ENCODE measurements at regions not wholly inside any gene's neighbourhood (a gene's known extent, or its start where the extent isn't known, plus 50 kb on each side); places are given as distances from the start of the nearest gene placed in this dataset.

DNA sequence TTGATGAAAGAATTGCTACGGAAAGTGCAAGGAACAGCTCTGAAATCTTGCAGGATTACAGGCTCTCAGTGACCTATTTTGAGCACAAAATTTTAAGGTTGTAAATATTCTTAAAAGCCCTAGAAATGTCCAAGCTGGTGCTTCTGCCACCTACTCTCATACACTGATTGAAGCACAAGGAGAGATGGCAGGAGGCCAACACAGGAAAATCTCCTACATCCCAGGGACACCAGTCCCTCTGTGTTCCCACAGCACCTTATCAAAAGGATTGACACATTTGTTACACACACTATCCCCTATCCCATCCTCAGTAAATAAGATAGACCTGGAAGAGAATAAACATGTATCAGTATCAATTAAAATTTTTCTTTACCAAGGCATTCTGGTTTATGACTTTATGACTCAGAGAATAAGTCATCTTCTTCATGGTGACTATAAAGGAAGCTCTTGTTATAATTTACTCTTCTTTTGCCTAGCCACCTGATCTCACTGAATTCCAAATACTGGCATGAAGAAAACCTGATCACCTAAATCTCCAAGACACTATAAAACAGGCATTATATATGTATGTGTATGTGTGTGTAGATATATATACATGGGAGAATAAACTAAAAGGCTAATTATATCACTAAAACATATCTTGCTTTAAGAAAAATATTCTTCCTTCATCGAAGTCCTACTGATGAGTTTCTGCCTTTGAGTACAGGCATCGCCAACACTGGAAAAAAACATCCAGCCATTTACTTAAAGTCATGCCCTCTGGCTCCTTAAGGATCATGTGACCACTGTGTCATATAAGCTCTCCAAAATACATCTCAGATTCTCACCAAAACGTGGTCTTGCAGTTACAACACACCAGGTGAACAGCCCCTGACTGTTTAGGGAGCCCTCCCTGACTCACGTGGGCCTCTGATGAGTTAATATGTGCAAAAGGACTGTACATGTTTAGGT lies 208.1 kb upstream of the NR2F2 start:
- no peaks in the 10 kb centered on the region for H3K9me3 Mint-ChIP-seq
- no peak for DNase-seq (ENCODE audit: low spot score)
- no peaks in the 10 kb centered on the region for H3K36me3 Mint-ChIP-seq (ENCODE audit: low read depth)
- no peaks in the 10 kb centered on the region for H3K27me3 Mint-ChIP-seq (ENCODE audit: low read depth)
- no peak overlapping the region for H3K4me3 Mint-ChIP-seq
- no peaks in the 10 kb centered on the region for H3K4me1 Mint-ChIP-seq (ENCODE audit: low read depth)
- H3K27ac Mint-ChIP-seq, result no peak overlapping the region

DNA sequence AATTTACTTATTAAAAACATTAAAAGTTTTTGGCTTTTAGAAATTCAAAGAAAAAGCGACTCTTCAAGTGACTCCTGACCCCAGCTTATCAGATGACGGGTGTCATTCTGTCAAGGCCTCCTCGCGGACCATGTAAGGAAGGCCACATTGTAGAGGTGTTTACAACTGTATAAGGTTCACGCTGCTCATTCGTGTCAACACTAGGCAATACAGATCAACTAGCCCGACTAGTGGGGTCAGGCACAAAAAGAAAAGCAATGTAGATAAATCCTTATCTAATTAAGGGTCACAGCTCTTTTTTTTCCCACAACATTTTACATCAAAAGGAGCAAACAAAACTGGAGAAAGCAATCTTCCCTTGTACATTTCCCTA lies 207.5 kb upstream of the NR2F2 start:
- no peak for DNase-seq (ENCODE audit: low spot score)
- no peaks in the 10 kb centered on the region for H3K9me3 Mint-ChIP-seq
- no peaks in the 10 kb centered on the region for H3K27me3 Mint-ChIP-seq (ENCODE audit: low read depth)
- H3K4me3 Mint-ChIP-seq, result no peak overlapping the region
- H3K36me3 Mint-ChIP-seq (ENCODE audit: low read depth), result no peaks in the 10 kb centered on the region
- H3K27ac Mint-ChIP-seq, result no peak overlapping the region
- no peaks in the 10 kb centered on the region for H3K4me1 Mint-ChIP-seq (ENCODE audit: low read depth)

DNA sequence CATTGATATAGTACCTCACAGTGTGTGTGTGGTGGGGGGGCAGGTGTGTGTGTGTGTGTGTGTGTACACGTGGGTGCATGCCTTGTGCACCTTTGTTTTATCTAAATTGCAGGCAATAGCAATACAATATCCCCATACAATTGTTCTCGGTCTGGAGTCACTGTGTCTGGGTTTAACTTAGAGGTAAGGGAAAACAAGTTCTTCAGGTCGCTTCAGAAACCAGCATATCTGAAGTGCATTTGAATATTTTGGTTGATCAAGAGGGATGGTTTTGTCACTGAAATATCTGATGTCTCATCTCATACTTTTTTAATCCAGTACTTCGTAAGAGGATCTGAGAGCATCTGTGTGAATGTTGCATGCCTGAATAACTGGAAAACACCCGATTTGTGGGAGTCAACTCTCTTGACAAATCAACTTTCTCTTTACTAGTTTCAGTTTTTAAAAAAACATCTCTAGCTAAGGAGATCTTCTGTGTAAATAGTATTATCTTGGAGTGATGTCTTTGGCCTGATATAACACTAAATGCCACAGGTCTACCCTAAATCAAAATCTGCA lies 206.8 kb upstream of the NR2F2 start:
- no peak overlapping the region for H3K27ac Mint-ChIP-seq
- H3K36me3 Mint-ChIP-seq (ENCODE audit: low read depth), result no peaks in the 10 kb centered on the region
- no peaks in the 10 kb centered on the region for H3K27me3 Mint-ChIP-seq (ENCODE audit: low read depth)
- no peak overlapping the region for H3K4me3 Mint-ChIP-seq
- DNase-seq (ENCODE audit: low spot score), result no peak
- H3K9me3 Mint-ChIP-seq, result no peaks in the 10 kb centered on the region
- H3K4me1 Mint-ChIP-seq (ENCODE audit: low read depth), result no peaks in the 10 kb centered on the region

DNA sequence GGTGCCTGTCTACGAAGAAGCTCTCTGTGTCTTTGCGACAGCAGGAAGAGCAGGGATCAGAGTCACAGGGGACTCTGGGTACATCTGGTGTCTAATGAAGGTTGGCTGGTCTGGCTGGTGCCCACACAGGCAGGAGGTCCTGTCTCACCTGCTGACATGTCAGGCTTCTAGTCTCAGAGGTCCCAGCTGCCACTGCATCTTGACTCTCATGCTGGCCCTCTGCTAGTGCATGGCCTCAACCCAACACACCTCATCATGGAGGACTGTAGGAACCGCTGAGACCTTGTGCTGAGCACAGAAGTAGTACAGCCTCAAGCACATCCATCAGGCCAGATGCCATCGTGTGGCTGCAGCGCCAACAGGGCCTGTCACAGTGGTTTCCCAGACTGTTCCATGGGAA lies 206.1 kb upstream of the NR2F2 start:
- no peaks in the 10 kb centered on the region for H3K27me3 Mint-ChIP-seq (ENCODE audit: low read depth)
- no peaks in the 10 kb centered on the region for H3K9me3 Mint-ChIP-seq
- no peaks in the 10 kb centered on the region for H3K4me1 Mint-ChIP-seq (ENCODE audit: low read depth)
- no peak overlapping the region for H3K4me3 Mint-ChIP-seq
- no peak overlapping the region for H3K27ac Mint-ChIP-seq
- H3K36me3 Mint-ChIP-seq (ENCODE audit: low read depth), result no peaks in the 10 kb centered on the region
- no peak for DNase-seq (ENCODE audit: low spot score)

DNA sequence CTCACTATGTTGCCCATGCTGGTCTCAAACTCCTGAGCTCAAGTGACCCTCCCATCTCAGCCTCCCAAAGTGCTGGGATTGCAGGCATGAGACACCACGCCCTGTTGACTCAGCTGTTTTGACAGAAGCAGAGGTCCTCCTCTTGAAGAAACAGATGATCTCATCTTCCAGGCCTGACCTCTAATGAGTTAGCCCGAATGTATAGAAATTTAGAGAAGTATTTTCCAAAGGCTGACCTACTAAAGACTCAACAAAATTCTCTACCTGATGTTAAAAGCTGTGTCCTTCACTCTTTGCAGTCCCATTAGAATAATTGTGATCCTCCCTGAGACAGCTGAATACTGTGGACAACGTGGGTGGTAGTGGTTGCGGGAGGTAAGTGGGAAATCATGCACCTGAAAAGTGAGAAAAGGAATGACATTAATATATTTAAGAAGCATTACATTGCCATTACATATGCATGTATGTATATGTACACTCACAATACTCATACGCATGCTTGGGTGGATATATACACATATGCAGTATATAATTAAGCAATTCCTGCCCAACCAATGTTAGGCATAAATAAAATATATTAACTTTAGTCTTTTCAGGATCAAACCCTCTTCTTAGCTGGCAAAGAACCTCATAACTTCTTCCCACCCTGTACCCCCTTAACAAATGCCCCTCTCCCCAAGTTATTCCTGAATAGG lies 204.6 kb upstream of the NR2F2 start:
- Mint-ChIP-seq H3K27me3 (ENCODE audit: low read depth) (no peaks in the 10 kb centered on the region), H3K4me1 (ENCODE audit: low read depth) (no peaks in the 10 kb centered on the region), H3K36me3 (ENCODE audit: low read depth) (no peaks in the 10 kb centered on the region), H3K9me3 (no peaks in the 10 kb centered on the region), H3K4me3 (no peak overlapping the region), H3K27ac (no peak overlapping the region)
- no peak for DNase-seq (ENCODE audit: low spot score)

DNA sequence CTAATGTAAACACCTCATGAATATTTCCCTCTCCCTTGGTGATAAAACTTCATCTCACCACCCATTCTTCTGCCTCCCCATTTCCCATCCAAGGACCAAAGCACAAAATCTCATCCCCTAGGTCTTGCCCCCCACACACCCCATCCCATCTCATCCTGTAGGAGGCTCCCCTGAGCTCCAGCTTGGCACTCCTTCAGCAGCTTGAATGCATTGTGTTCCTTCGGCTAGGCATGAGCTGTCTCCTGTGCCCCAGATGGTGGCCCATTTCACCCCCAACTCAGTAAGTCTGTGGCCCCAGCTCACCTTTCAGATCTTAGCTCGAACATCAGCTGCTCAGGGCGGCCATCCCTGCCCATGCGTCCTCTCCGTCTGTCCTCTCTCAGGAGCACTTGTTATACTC lies 203.6 kb upstream of the NR2F2 start:
- no peak for DNase-seq (ENCODE audit: low spot score)
- H3K4me3 Mint-ChIP-seq, result no peak overlapping the region
- H3K27ac Mint-ChIP-seq, result no peak overlapping the region
- no peaks in the 10 kb centered on the region for H3K36me3 Mint-ChIP-seq (ENCODE audit: low read depth)
- H3K4me1 Mint-ChIP-seq (ENCODE audit: low read depth), result no peaks in the 10 kb centered on the region
- no peaks in the 10 kb centered on the region for H3K9me3 Mint-ChIP-seq
- no peaks in the 10 kb centered on the region for H3K27me3 Mint-ChIP-seq (ENCODE audit: low read depth)

DNA sequence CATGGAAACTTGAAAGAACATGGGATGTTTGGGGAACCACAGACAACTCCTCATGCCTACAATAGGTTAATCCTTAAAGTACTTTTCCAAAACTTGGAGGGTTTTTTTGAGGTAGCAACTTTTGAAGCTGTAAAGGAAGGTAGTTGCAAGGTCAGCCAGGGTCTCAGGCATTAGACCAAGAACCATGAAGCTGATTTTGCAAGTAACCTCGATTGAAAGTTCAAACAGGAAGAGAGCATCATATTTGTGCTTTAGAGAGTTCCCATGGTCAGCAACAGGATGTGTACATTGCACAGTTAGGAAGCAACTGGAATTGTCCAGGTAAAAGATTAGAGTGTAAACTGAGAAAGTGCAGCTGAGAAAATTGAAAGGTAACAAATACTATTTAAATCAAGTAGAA lies 199.8 kb upstream of the NR2F2 start:
- Mint-ChIP-seq H3K27me3 (ENCODE audit: low read depth) (no peaks in the 10 kb centered on the region), H3K4me3 (no peak overlapping the region), H3K36me3 (ENCODE audit: low read depth) (no peaks in the 10 kb centered on the region), H3K4me1 (ENCODE audit: low read depth) (no peaks in the 10 kb centered on the region), H3K9me3 (no peaks in the 10 kb centered on the region), H3K27ac (no peak overlapping the region)
- DNase-seq (ENCODE audit: low spot score), result no peak

DNA sequence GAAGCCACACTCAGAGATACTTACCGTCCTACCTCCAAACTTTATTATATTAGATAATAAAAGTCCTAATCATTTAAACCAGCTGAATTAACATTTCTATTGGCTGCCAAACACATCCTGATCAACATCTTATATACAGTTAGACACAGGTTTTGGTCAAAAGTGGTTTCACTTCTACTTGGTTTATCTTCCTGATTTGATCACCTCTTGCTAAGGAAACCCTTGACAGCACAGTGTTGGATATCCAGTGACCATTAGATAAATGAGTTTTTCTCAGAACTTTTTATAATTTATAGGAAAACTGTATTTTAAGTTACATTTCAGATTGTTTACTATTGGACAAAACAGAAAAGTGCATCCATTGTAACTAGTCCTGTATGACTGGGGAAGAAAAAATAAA lies 198.4 kb upstream of the NR2F2 start:
- DNase-seq (ENCODE audit: low spot score), result no peak
- no peaks in the 10 kb centered on the region for H3K4me1 Mint-ChIP-seq (ENCODE audit: low read depth)
- no peak overlapping the region for H3K27ac Mint-ChIP-seq

DNA sequence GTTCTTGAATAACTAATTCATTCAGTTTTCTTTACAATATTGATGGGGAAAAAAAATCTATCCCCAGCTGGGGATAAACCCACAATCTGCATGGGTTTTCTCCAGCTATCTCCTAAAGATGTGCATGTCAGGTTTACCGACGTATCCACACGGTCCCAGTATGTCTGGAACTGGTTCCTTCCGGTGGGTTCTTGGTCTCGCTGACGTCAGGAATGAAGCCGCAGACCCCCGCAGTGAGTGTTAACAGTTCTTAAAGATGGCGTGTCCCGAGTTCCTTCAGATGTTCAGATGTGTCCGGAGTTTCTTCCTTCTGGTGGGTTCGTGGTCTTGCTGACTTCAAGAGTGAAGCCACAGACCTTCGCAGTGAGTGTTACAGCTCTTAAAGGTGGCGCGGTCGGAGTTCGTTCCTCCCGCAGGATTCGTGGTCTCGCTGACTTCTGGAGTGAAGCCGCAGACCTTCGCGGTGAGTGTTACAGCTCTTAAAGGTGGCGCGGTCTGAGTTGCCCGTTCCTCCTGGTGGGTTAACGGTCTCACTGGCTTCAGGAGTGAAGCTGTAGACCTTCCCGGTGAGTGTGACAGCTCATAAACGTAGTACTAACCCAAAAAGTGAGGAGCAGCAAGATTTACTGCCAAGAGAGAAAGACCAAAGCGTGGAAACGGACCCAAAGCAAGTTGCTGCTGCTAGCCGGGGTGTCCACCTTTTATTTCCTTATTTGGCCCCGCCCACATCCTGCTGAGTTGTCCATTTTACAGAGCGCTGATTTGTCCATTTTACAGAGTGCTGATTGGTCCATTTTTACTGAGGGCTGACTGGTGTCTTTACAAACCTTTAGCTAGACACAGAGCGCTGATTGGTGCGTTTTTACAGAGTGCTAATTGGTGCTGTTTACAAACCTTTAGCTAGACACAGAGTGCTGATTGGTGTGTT lies 195.1 kb upstream of the NR2F2 start:
- DNase-seq (ENCODE audit: low spot score), result no peak
- Mint-ChIP-seq H3K4me1 (ENCODE audit: low read depth) (no peaks in the 10 kb centered on the region), H3K4me3 (no peak overlapping the region), H3K9me3 (peaks cover 15% of the 10 kb centered on the region), H3K27me3 (ENCODE audit: low read depth) (no peaks in the 10 kb centered on the region), H3K36me3 (ENCODE audit: low read depth) (no peaks in the 10 kb centered on the region), H3K27ac (no peak overlapping the region)

More for the DNA sequence above, 198.4 kb upstream of the NR2F2 start:
- Mint-ChIP-seq H3K4me3 (no peak overlapping the region), H3K27me3 (ENCODE audit: low read depth) (no peaks in the 10 kb centered on the region), H3K9me3 (peaks cover 2% of the 10 kb centered on the region), H3K36me3 (ENCODE audit: low read depth) (no peaks in the 10 kb centered on the region)

DNA sequence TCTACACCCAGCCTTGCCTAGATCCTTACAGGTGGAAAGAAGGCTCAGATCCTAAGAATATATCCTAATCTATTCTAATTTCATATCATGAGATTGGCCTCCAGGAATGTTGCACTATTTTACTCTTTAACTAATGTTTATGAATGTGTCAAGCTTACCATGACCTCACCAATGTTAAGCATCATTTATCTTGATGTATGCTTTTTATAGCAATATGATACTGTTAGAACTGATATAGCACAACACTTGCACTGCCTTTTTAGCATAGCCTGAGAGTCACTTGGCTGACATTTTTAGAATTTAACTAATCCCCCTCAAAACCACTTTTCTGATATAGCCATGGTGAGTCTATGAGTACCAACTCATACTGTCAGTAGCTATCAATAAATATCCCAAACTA lies 191.5 kb upstream of the NR2F2 start:
- H3K9me3 Mint-ChIP-seq, result peaks cover 28% of the 10 kb centered on the region
- no peak for DNase-seq (ENCODE audit: low spot score)
- H3K27me3 Mint-ChIP-seq (ENCODE audit: low read depth), result no peaks in the 10 kb centered on the region
- no peaks in the 10 kb centered on the region for H3K4me1 Mint-ChIP-seq (ENCODE audit: low read depth)
- no peaks in the 10 kb centered on the region for H3K36me3 Mint-ChIP-seq (ENCODE audit: low read depth)
- no peak overlapping the region for H3K4me3 Mint-ChIP-seq
- no peak overlapping the region for H3K27ac Mint-ChIP-seq

DNA sequence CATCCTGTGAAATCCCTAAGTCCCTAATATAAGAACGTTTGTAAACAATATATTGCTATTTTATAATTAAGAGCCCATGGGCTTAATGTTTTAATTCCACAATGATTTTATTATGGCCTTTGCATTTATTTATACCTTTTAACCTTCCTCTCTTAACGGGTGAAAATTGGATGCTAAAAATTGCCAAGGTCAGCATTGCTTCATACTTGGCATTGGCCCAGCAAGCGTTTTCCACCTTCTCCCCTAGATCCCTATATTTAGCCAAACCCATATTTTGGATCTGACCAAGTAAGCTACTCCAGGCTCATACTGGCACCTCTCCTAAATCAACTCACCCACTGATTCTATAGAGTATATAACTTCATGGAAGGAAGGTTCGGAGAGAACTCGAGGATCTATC lies 188.0 kb upstream of the NR2F2 start:
- H3K27ac Mint-ChIP-seq, result no peak overlapping the region
- DNase-seq (ENCODE audit: low spot score), result no peak
- no peaks in the 10 kb centered on the region for H3K27me3 Mint-ChIP-seq (ENCODE audit: low read depth)
- H3K4me1 Mint-ChIP-seq (ENCODE audit: low read depth), result no peaks in the 10 kb centered on the region
- H3K4me3 Mint-ChIP-seq, result no peak overlapping the region
- H3K9me3 Mint-ChIP-seq, result peaks cover 22% of the 10 kb centered on the region
- H3K36me3 Mint-ChIP-seq (ENCODE audit: low read depth), result no peaks in the 10 kb centered on the region

DNA sequence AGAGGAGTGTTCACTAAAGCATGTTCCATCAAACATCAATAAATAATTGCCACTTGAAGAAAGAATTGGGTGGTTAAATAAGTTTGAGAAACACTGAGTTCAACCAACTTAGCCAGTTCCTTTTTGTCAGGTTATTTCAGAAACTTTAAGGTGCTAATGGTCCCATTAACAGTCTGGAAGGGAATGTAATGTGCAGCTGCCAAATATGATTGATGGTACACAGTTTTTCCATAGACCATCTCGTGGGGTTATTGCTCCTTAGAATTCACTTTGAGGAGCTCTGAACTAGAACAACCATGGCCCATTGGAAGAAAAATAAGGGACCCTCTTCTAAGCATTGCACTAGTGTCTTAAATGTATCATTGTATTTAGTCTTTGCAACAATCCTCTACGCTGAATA lies 185.8 kb upstream of the NR2F2 start:
- no peaks in the 10 kb centered on the region for H3K36me3 Mint-ChIP-seq (ENCODE audit: low read depth)

DNA sequence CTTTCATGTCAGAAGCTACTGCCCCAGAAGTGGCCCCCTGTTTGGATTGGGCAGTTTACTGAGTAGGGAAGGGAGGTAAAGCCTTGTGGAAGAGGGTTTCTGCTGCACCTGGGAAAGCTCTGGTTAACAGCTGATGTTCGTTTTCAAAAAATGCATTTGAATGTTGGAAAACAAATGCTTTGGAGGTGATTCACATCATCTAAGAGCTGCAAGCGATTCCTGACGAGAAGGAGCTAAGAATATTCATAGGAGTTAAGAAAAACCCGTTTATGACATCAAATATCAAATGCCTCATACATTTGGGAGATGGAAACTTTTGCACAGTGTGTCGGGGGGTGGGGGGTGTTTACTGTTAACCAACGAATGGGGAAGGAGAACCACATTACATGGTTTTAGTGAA lies 183.8 kb upstream of the NR2F2 start:
- no peak for DNase-seq (ENCODE audit: low spot score)
- no peak overlapping the region for H3K4me3 Mint-ChIP-seq
- H3K27ac Mint-ChIP-seq, result no peak overlapping the region
- peaks cover 4% of the 10 kb centered on the region for H3K9me3 Mint-ChIP-seq
- no peaks in the 10 kb centered on the region for H3K36me3 Mint-ChIP-seq (ENCODE audit: low read depth)
- no peaks in the 10 kb centered on the region for H3K27me3 Mint-ChIP-seq (ENCODE audit: low read depth)
- H3K4me1 Mint-ChIP-seq (ENCODE audit: low read depth), result no peaks in the 10 kb centered on the region

More for the DNA sequence above, 185.8 kb upstream of the NR2F2 start:
- no peak overlapping the region for H3K4me3 Mint-ChIP-seq
- H3K9me3 Mint-ChIP-seq, result peaks cover 13% of the 10 kb centered on the region
- no peak for DNase-seq (ENCODE audit: low spot score)
- no peak overlapping the region for H3K27ac Mint-ChIP-seq
- H3K4me1 Mint-ChIP-seq (ENCODE audit: low read depth), result no peaks in the 10 kb centered on the region
- H3K27me3 Mint-ChIP-seq (ENCODE audit: low read depth), result no peaks in the 10 kb centered on the region
